ENCODE measurements at regions not wholly inside any gene's neighbourhood (a gene's known extent, or its start where the extent isn't known, plus 50 kb on each side); places are given as distances from the start of the nearest gene placed in this dataset.

DNA sequence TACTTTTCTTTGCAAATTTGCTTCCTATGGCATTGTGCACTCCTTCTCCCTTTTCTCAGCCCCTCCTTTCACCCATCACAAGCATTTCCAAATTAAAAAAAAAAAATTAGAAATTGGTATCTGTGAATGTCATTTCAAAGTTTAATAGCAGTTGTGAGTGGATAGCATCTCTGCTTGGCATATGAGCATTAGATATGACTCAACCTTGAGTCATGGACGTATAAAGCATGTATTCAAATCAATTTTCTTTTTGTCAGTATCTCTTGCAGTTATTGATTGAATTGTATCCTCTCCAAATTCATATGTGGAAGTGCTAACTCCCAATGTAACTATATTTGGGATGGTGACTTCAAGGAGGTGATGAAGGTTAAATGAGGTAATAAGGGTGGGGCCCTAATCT, 60.1 kb upstream of the MAP3K7 start:
- in situ Hi-C loops (cut with HindIII; ENCODE audit: low pct_ligation_motif_present, low sequenced_read_pairs) = no loop called here
- no peak for DNase-seq

DNA sequence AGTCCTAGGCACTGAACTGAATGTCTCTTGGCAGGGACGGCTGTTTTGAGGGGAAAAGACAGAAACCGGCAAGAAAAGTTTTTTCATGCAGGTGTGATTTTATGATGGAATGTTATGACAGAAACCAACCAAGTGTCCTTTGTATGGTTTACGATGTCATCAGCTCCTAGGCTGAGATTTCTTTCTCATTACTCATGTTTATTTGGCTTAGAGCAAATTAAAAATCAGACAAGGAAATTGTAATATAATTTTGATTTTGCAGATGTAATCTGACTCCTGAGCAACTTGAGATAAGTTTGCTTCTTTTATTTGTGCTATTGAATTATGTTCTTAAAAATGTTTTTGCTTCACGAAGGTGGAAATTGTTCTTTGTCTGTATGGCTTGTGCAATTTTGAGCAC, 58.8 kb upstream of the MAP3K7 start:
- no peak overlapping the region for H3K4me3 ChIP-seq (ENCODE audit: low read depth, low read length)
- H3K27me3 ChIP-seq (replicated peaks) = no peaks in the 10 kb centered on the region
- no peak overlapping the region for H3K27ac ChIP-seq
- in situ Hi-C loops (cut with HindIII; ENCODE audit: low pct_ligation_motif_present, low sequenced_read_pairs) = no loop called here
- no peaks in the 10 kb centered on the region for H3K36me3 ChIP-seq (replicated peaks)
- DNase-seq = no peak
- TF ChIP-seq CTCF (IDR thresholded peaks at IDR 0.05; ENCODE audit: low read depth, low read length, missing control alignments) = no peak

More for the DNA sequence above, 60.1 kb upstream of the MAP3K7 start:
- H3K27me3 ChIP-seq (replicated peaks) = no peaks in the 10 kb centered on the region
- H3K4me3 ChIP-seq (ENCODE audit: low read depth, low read length) = no peak overlapping the region
- H3K36me3 ChIP-seq (replicated peaks) = no peaks in the 10 kb centered on the region
- H3K27ac ChIP-seq = no peak overlapping the region
- TF ChIP-seq CTCF (IDR thresholded peaks at IDR 0.05; ENCODE audit: low read depth, low read length, missing control alignments) = no peak

DNA sequence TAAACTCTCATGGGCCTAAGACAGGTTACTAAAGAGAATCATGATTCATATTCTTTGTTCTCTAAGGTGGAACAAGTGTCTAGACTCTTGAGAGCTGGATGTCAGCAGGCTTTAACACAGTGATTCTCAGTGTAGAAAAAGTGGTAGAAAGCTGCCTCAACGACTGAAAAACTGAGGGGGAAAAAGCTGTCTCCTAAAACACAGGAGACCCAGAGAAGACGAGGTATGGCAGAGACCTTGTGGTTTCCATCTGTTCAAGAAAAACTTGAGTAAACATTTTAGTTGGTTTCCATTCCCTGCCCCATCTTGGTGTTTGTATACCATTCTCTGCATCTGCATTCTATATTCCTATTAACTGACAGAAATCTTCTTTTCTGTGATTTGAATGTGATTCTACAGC, 57.6 kb upstream of the MAP3K7 start:
- no peak for DNase-seq
- TF ChIP-seq CTCF (IDR thresholded peaks at IDR 0.05; ENCODE audit: low read depth, low read length, missing control alignments) = no peak
- H3K27me3 ChIP-seq (replicated peaks) = no peaks in the 10 kb centered on the region
- H3K27ac ChIP-seq = no peak overlapping the region
- in situ Hi-C loops (cut with HindIII; ENCODE audit: low pct_ligation_motif_present, low sequenced_read_pairs) = no loop called here
- H3K4me3 ChIP-seq (ENCODE audit: low read depth, low read length) = no peak overlapping the region
- H3K36me3 ChIP-seq (replicated peaks) = no peaks in the 10 kb centered on the region

GRCh38 chr6:90643381-90643780, 56.5 kb upstream of the MAP3K7 start:
- Histone ChIP-seq H3K27ac (no peak overlapping the region), H3K27me3 (replicated peaks) (no peaks in the 10 kb centered on the region), H3K4me3 (ENCODE audit: low read depth, low read length) (no peak overlapping the region), H3K36me3 (replicated peaks) (no peaks in the 10 kb centered on the region)
- TF ChIP-seq CTCF (IDR thresholded peaks at IDR 0.05; ENCODE audit: low read depth, low read length, missing control alignments) = no peak
- in situ Hi-C loops (cut with HindIII; ENCODE audit: low pct_ligation_motif_present, low sequenced_read_pairs) = no loop called here
- no peak for DNase-seq

GRCh38 chr6:90637320-90637719, 50.4 kb upstream of the MAP3K7 start:
- TF ChIP-seq CTCF (IDR thresholded peaks at IDR 0.05; ENCODE audit: low read depth, low read length, missing control alignments) = no peak
- H3K4me3 ChIP-seq (ENCODE audit: low read depth, low read length) = no peak overlapping the region
- H3K27me3 ChIP-seq (replicated peaks) = no peaks in the 10 kb centered on the region
- in situ Hi-C loops (cut with HindIII; ENCODE audit: low pct_ligation_motif_present, low sequenced_read_pairs) = no loop called here
- H3K36me3 ChIP-seq (replicated peaks) = no peaks in the 10 kb centered on the region
- no peak overlapping the region for H3K27ac ChIP-seq
- DNase-seq = no peak

Measured in brain microvascular endothelial cell (primary cell).